Neural cell (in vitro differentiated cells): ENCODE measurements at regions not wholly inside any gene's neighbourhood (a gene's known extent, or its start where the extent isn't known, plus 50 kb on each side); places are given as distances from the start of the nearest gene placed in this dataset.

Source experiments
- H2AFZ ChIP-seq: fragments of 200-600, 300-800 bp; sonication (generic), shearing (Covaris generic); 2 replicates; pipeline ENCODE4 v1.6.0; 2014; ENCODE audit warnings: low read depth, mild to moderate bottlenecking, antibody characterized with exemption, low read length, moderate library complexity
- H3F3A ChIP-seq: fragments of 200-600 bp; shearing (Covaris generic); 2 replicates; pipeline ENCODE4 v1.6.1; 2016; ENCODE audit warnings: mild to moderate bottlenecking, moderate library complexity, mixed read lengths, antibody characterized with exemption, low read length; ENCODE audit not compliant: insufficient read depth, poor library complexity, severe bottlenecking
- H3K27ac ChIP-seq: fragments of 200-600, 300-800 bp; sonication (generic), shearing (Covaris generic); 2 replicates; pipeline ENCODE4 v1.5.1; 2014; ENCODE audit warnings: mild to moderate bottlenecking, low read length, moderate library complexity
- H3K27me3 ChIP-seq: fragments of 300-800, 200-600 bp; sonication (generic), shearing (Covaris generic); 2 replicates; pipeline ENCODE4 v1.6.0; 2014; ENCODE audit warnings: mild to moderate bottlenecking, low read depth, low read length, moderate library complexity; ENCODE audit not compliant: insufficient read depth
- H3K36me3 ChIP-seq: fragments of 300-800, 200-600 bp; sonication (generic), shearing (Covaris generic); 2 replicates; pipeline ENCODE4 v1.5.1; 2014; ENCODE audit warnings: mild to moderate bottlenecking, antibody characterized with exemption, low read length, moderate library complexity; ENCODE audit not compliant: insufficient read depth
- H3K4me2 ChIP-seq: fragments of 300-800, 200-600 bp; sonication (generic), shearing (Covaris generic); 2 replicates; pipeline ENCODE4 v1.6.0; 2014; ENCODE audit warnings: mild to moderate bottlenecking, low read length
- H3K4me3 ChIP-seq: fragments of 300-800, 200-600 bp; sonication (generic), shearing (Covaris generic); 2 replicates; pipeline ENCODE4 v1.5.1; 2014; ENCODE audit warnings: mild to moderate bottlenecking, low read length, moderate library complexity
- H3K79me2 ChIP-seq: fragments of 200-600 bp; shearing (Covaris generic); replicated peaks from 2 replicates; pipeline ENCODE4 v1.6.0; 2014; ENCODE audit warnings: mild to moderate bottlenecking, low read length, moderate library complexity; ENCODE audit not compliant: insufficient read depth
- H3K9ac ChIP-seq: fragments of 300-800, 200-600 bp; sonication (generic), shearing (Covaris generic); 2 replicates; pipeline ENCODE4 v1.6.1; 2016; ENCODE audit warnings: mild to moderate bottlenecking, low read length, mixed read lengths
- H3K9me2 ChIP-seq: fragments of 200-600 bp; shearing (Covaris generic); 2 replicates; pipeline ENCODE4 v1.6.1; 2016; ENCODE audit warnings: mild to moderate bottlenecking, low read length, mixed read lengths; ENCODE audit not compliant: insufficient read depth
- H3K9me3 ChIP-seq: fragments of 200-600, 300-800 bp; sonication (generic), shearing (Covaris generic); 2 replicates; pipeline ENCODE4 v1.6.1; 2016; ENCODE audit warnings: mild to moderate bottlenecking, mixed run types, low read length, moderate library complexity, mixed read lengths
- H4K20me1 ChIP-seq: fragments of 200-600 bp; shearing (Covaris generic); 2 replicates; pipeline ENCODE4 v1.6.1; 2016; ENCODE audit warnings: mild to moderate bottlenecking, mixed run types; ENCODE audit not compliant: insufficient read depth
- CTCF ChIP-seq: fragments of 450-650 bp; IDR thresholded peaks from 2 replicates; pipeline ENCODE4 v1.5.1; 2014; ENCODE audit warnings: antibody characterized with exemption, mild to moderate bottlenecking, moderate library complexity; ENCODE audit not compliant: poor library complexity, severe bottlenecking
- EP300 ChIP-seq: fragments of 450-650 bp; conservative IDR thresholded peaks from 2 replicates; pipeline ENCODE4 v1.6.1; 2014; ENCODE audit warnings: antibody characterized with exemption, mild to moderate bottlenecking, moderate library complexity; ENCODE audit not compliant: poor library complexity, severe bottlenecking
- EZH2 ChIP-seq: fragments of 200-600, 300-800 bp; shearing (Covaris generic), sonication (generic); IDR thresholded peaks from 2 replicates; pipeline ENCODE4 v1.6.1; 2014; ENCODE audit warnings: antibody characterized with exemption, low read length, borderline replicate concordance, mild to moderate bottlenecking; ENCODE audit not compliant: insufficient read depth, poor library complexity, severe bottlenecking
- MXI1 ChIP-seq: fragments of 450-650 bp; conservative IDR thresholded peaks from 2 replicates; pipeline ENCODE4 v1.6.1; 2014; ENCODE audit warnings: antibody characterized with exemption, mild to moderate bottlenecking; ENCODE audit not compliant: poor library complexity, severe bottlenecking
- POLR2AphosphoS5 ChIP-seq: IDR thresholded peaks from 2 replicates; pipeline ENCODE4 v1.6.1; 2012
- RAD21 ChIP-seq: fragments of 450-650 bp; conservative IDR thresholded peaks from 2 replicates; pipeline ENCODE4 v1.6.1; 2014; ENCODE audit warnings: antibody characterized with exemption, mild to moderate bottlenecking, moderate library complexity
- REST ChIP-seq: IDR thresholded peaks from 2 replicates; pipeline ENCODE4 v1.6.1; 2012; ENCODE audit warnings: borderline replicate concordance
- SMC3 ChIP-seq: fragments of 450-650 bp; conservative IDR thresholded peaks from 2 replicates; pipeline ENCODE4 v1.6.1; 2014; ENCODE audit warnings: antibody characterized with exemption, mild to moderate bottlenecking, moderate library complexity; ENCODE audit not compliant: poor library complexity
- TAF1 ChIP-seq: IDR thresholded peaks from 2 replicates; pipeline ENCODE4 v1.6.1; 2012; ENCODE audit warnings: low read depth

GRCh38 chr13:40470660-40471059 lies 195.8 kb downstream of the FOXO1 start:
- no peaks in the 10 kb centered on the region for H3K9me2 ChIP-seq
- TF ChIP-seq MXI1 (no peak), EP300 (no peak), CTCF (no peak), SMC3 (no peak), RAD21 (no peak), EZH2 (no peak), TAF1 (no peak), POLR2AphosphoS5 (no peak)
- H3K9ac ChIP-seq, result no peak overlapping the region
- H4K20me1 ChIP-seq, result no peaks in the 10 kb centered on the region
- H3K4me2 ChIP-seq, result no peak overlapping the region
- H3K27ac ChIP-seq, result no peak overlapping the region
- no peak overlapping the region for H3K4me3 ChIP-seq
- H3K79me2 ChIP-seq, result no peaks in the 10 kb centered on the region
- H3K9me3 ChIP-seq, result no peaks in the 10 kb centered on the region
- no peaks in the 10 kb centered on the region for H3F3A ChIP-seq
- no peak overlapping the region for H2AFZ ChIP-seq
- no peaks in the 10 kb centered on the region for H3K27me3 ChIP-seq
- H3K36me3 ChIP-seq, result no peaks in the 10 kb centered on the region

GRCh38 chr13:40471076-40471475 lies 195.4 kb downstream of the FOXO1 start:
- Histone ChIP-seq H3K36me3 (no peaks in the 10 kb centered on the region), H3K4me2 (no peak overlapping the region), H3K9me2 (no peaks in the 10 kb centered on the region), H3K9ac (no peak overlapping the region), H2AFZ (no peak overlapping the region), H3K9me3 (no peaks in the 10 kb centered on the region), H3K27me3 (no peaks in the 10 kb centered on the region), H3F3A (no peaks in the 10 kb centered on the region), H3K79me2 (no peaks in the 10 kb centered on the region), H3K4me3 (no peak overlapping the region), H4K20me1 (no peaks in the 10 kb centered on the region), H3K27ac (no peak overlapping the region)
- TF ChIP-seq SMC3, result no peak
- TF ChIP-seq CTCF, result no peak
- no peak for TF ChIP-seq TAF1
- TF ChIP-seq EZH2, result no peak
- no peak for TF ChIP-seq EP300

- Histone ChIP-seq H2AFZ (no peak overlapping the region), H3K9me3 (no peaks in the 10 kb centered on the region), H3K27me3 (no peaks in the 10 kb centered on the region), H3K4me2 (no peak overlapping the region), H3F3A (no peaks in the 10 kb centered on the region), H3K9me2 (no peaks in the 10 kb centered on the region), H3K4me3 (no peak overlapping the region), H3K36me3 (no peaks in the 10 kb centered on the region), H4K20me1 (no peaks in the 10 kb centered on the region), H3K27ac (no peak overlapping the region), H3K9ac (no peak overlapping the region), H3K79me2 (no peaks in the 10 kb centered on the region)
- TF ChIP-seq EZH2 (no peak), TAF1 (no peak), SMC3 (no peak), MXI1 (no peak), POLR2AphosphoS5 (no peak), REST (no peak), RAD21 (no peak), CTCF (no peak), EP300 (no peak)
These were observed 194.5 kb downstream of the FOXO1 start for GRCh38 chr13:40471911-40472310.
